HG02610 (cell line): ENCODE measurements at regions not wholly inside any gene's neighbourhood (a gene's known extent, or its start where the extent isn't known, plus 50 kb on each side); places are given as distances from the start of the nearest gene placed in this dataset.

Experiments used
- ATAC-seq: cut with Tn5 transposase; IDR thresholded peaks from one replicate; pipeline ENCODE4 v1.9.1; 2021; ENCODE audit warnings: mild to moderate bottlenecking, moderate library complexity; ENCODE audit not compliant: unreplicated experiment

DNA sequence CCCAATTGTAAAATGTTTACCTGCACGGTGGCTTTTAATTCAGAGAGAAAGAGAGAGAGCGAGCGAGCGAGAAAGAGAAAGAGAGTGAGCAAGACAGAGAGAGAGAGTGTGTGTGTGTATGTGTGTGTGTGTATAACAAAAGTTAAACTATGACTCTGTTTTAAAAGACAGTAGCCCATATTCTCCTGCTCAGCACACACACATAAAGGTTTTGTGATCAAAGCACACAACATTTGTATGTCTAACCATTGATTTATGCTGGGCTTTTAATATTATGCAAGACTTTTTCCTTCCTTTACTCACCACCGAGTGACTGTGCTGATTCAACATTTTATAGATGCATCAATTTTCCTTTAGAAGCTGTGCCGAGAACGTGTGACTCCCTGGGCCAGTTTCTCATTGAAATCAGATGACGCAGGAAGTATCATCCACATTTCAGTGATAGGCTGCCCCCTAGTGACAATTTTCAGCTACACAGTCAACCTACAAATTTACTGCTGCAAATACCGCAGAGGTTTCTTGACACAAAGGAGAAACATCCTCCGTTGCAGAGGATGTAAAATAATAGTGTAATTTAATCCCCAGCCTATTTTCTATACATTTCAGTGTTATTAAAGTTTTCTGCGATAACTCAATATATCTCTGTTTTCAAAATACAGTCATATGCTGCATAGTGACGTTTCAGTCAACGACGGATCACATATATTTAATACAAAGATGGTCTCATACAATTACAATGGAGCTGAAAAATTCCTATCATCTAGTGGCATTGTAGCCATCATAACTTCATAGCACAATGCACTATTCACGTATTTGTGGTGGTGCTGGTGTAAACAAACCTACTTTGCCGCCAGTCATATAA lies 165.9 kb upstream of the TANK start:
- peak; percentile 88 for ATAC-seq

DNA sequence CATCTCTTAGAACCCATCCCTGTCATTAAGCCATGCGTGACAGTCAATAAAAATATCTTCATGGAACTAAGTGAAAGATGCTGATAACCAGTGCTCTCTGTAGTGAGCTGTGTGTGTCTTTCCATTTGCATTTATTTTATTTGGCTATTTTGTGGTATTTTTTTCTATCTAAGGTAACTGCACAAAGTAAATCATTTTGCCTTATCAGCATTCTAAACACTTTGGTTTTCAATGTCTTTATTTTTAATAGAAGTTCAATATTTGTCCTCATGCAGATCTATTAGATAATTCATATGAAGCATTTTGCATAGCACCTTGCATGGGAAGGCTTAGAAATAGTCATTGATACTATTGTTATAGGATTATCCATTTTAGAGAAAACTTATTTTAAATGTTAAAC lies 163.6 kb upstream of the TANK start:
- ATAC-seq, result no peak

DNA sequence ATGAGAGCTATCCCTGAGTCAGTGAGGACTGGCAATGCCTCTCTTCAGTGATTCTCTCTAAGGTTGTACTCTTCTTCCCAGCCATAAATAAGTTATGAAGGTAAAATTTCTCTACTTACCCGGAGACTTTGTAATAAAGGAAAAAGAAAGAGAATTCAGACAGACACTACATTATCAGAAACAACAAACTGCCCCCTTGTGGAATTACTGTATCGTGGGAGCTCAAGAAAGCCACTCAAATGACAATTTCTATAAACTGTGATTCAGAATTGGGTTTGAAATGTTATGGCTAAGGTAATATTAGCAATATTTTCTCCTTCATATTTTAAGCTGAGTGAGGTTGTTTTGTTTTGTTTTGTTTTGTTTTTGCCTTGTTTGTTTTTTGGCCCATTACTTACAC lies 155.8 kb upstream of the TANK start:
- no peak for ATAC-seq

DNA sequence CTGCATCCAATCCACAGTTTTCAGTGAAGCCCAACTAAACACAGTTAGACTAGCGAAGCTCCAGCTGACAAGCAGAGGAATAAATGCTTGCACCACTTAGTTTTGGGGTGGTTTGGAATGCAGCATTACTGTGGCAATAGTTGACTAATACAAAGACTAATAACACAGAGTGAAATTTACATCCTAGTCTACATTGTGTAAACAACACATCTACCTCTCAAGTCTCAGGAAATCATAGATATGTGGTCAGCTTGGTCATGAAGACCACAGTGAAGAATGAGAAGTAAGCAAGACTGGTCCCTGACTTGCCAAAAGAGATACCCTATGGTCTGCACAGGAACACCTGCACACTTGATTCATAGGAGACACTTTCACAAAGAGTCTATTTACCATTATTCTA lies 155.1 kb upstream of the TANK start:
- ATAC-seq, result no peak

DNA sequence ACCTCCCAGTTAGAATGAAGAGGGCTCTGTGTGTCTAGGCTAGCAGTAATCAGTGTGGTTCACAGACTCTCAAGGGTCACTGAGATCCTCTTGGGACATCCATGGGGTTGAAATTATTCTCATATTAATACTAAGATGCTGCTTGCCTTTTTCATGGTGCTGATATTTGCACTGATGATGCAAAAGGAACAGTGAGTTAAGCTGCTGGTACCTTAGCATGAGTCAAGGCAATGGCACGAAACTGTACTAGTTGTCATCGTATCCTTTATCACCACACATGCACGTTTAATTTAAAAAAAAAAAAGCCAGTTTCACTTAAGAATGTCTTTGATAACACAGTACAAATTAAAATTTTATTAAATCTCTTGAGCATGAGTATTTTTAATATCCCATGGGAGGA lies 151.9 kb upstream of the TANK start:
- ATAC-seq, result no peak

DNA sequence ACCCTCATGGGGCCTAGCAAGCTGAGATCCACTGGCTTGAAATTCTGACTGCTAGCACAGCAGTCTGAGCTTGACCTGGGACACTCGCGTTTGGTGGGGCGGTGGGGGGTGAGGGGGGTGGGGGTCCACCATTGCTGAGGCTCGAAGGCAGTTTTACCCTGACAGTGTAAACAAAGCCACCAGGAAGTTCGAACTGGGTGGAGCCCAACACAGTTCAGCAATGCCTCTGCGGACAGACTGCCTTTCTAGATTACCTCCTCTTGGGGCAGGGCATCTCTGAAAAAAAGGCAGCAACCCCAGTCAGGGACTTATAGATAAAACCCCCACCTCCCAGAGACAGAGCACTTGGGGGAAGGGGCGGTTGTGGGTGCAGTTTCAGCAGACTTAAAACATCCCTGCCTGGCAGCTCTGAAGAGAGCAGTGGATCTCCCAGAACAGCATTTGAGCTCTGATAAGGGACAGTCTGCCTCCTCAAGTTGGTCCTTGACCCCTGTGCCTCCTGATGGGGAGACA lies 149.7 kb upstream of the TANK start:
- no peak for ATAC-seq

DNA sequence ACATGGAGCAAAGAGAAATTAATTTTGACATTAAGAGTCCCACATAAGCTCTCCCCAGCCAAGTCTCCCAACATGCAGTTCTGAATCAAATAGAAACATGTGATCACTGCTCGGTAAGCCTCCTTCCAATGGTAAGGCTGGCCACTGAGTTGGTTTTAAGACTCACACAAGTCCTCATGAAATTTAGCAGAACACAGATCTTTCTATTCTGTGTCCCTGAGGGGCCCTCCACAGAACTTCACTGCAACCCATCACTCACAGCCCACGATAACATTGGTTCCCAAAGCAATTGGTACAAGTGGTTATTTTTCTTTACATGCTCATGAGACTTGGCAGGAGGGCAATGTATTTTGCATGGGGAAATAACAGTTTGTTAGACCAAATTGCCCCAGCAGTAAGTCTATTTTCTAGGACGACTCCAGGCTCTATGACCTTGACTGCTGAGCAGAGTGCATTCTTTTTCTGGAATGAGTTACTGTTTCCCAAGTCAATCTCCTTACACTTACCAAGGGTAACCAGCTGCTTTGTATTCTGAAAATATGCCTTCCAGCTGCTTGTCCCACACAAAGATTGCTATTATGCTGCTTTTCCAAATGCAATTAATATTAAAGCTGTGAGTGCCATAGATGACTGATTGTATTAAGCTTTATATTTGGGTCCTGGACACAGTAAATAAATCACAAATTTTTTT lies 142.3 kb upstream of the TANK start:
- no peak for ATAC-seq

DNA sequence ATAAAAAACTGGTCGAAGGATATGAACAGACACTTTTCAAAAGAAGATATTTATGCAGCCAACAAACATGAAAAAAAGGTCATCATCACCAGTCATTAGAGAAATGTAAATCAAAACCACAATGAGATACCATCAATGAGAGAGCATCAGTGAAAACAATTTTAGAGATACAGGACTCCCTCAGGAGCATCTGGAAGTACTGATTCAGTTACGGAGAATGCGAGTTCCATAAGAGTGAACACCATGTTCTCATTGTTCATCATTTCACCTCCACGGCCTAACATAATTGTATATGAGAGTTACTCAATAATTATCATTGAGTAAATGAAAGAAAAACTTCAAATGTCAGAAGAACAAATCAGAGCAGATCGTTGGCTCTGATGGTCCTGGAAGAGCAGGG lies 140.9 kb upstream of the TANK start:
- no peak for ATAC-seq

DNA sequence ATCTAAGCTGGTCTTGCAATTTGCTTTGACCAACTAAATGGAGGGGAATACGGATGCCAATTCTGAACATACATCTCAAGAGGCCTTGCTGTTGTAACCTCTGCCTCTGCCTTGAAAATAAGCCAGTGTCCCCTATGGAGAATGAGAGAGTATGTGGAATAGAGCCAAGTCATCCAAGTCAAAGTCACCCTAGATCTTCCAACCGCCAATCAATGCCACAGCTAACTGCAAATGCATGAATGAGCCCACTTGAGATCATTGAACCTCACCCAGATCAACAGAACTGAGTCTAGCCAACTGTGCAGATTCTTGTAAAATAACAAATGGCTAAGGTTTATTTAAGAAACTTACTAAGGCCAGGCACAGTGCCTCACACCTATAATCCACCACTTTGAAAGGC lies 139.8 kb upstream of the TANK start:
- ATAC-seq, result no peak

DNA sequence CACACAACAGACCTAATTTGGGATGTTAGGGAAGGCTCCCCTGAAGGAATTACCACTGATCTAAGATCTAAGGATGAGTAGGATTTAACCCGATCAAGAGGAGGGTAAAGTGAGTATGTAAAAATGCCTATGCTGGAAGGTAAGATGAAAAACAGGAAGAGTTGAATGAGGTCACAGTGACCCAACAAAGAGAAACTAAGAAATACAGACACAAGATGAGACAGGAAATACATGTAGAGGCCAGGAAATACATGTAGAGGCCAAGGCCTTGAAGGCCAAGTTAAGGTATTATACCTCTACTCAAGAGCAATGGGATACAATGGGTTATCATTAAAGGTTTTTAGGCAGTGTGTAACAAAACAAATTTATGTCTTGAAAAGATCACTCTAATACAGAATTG lies 131.6 kb upstream of the TANK start:
- ATAC-seq, result no peak

DNA sequence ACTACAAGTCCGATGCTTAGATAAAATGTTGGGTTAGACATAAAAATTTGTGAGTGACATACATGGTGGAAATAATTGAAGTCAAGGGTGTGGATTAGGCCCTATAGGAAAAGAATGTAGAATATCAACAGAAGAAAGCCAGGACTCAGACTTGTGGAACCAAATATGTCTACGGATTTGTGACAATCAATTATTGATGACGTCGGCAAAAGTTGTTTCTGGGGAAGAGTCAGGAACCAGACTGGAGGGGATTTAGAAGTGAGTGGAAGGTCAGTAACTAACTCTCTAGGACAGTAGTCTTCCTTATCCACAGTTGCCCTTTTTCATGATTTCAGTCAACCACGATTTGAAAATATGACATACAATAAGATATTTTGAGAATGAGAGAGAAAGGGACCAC lies 130.9 kb upstream of the TANK start:
- ATAC-seq, result no peak

DNA sequence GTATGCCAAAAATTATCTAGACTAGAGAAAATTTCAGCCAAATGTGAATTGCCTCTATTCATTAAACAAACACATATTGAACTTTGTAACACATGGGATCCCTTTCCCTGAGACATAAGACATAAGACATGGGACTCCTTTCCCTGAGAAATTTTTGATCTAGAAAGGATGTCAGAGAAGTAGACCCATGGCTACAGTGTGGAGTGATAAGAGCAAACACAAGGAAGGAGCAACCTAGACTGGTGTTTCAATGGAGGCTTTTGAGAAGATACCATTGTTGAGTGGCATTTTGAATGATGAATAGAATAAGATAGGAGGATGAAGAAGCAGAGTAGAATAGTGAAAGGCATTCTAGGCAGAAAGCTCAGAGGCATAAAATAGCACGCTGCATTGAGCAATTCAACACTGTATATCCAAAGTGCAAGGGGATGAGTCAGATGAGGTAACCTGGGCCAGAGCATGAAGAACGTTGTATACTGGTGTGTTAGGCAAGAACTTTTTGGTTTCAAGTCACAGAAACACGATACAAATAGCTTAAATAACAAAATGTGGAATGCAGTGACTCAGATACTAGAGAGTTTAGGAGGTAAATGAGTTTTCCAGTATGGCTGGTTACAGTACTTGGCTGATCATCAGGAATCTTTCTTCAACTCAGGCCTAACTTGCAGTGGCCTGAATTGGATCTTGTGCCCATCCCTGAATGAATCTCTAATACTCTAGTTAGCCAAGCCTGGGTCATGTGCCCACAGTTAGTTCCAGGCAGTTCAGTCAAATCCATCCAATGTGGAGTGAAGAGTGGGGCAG lies 129.8 kb upstream of the TANK start:
- ATAC-seq, result no peak

DNA sequence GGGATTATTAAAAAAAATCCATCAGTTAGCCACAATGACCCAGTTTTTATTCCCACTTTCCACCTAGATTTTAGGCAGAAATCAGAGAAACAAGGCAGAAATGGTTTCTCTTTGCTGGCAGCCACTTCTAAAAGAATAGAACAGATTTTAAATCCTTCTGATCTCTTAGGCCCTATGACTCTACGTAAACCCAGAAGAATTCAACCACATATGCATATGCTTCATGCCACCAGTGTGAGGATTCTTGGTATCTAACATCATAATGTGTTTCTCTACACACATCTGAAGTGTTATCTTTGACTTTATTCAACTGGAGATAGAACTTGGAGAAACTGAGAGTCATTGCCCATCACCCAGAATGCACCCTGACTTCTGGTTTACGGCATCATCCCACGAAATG lies 128.7 kb upstream of the TANK start:
- no peak for ATAC-seq

DNA sequence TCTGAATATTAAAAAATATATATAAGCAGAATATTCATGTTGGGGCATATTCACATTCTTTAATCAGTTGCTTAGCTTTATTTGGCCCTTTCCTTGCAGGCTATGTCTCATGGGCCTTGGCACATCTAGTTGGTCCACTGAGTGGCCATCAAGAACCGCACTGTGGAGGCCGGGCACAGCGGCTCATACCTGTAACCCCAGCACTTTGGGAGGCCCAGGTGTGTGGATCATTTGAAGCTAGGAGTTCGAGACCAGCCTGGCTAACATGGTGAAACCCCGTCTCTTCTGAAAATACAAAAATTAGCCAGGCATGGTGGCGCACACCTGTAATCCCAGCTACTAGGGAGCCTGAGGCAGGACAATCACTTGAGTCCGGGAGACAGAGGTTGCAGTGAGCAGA lies 127.6 kb upstream of the TANK start:
- no peak for ATAC-seq

DNA sequence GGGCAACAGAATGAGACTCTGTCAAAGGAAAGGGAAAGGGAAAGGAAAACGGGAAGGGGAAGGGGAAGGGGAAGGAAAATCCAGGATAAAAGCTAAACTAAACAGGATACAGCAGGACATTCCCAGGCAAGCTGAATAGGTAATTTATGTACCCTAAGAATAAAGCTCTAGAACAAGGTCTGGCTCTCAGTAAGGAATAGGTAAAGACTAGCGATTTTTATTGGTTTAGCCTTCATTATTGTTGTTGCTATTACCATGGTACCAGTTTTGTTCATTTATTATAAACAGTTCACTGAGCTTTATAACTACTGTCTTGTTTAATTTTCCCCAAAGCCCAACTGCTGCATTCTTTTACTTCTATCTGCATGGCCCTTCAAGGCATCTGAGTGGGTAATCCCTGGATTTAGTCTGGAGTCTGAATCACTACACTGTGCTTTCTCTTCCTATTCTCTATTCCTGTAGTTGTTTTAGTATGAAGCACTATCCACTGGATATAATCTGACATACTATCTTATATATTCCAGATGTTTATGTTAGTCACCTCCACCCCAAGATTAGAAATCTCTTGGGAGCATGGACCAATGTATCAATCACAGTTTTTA lies 127.1 kb upstream of the TANK start:
- no peak for ATAC-seq

DNA sequence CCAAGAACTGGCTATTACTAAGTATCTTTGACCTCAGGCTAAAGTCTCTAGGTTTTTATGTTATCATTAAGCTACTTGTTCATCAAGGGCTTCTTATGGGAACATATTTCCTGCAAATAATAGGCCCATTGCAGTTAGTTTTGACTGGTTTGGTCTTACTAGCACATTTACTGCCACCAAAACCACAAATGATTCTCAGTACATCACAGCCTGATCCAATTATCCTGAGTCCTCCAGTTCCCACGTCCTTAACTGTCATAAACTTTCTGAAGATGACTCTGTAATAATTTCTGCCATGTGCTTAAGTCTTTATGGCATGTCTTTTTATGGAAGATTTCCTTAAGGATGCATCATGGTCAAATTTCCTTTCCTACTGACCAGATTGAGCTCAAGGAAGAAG lies 123.3 kb upstream of the TANK start:
- ATAC-seq, result no peak

DNA sequence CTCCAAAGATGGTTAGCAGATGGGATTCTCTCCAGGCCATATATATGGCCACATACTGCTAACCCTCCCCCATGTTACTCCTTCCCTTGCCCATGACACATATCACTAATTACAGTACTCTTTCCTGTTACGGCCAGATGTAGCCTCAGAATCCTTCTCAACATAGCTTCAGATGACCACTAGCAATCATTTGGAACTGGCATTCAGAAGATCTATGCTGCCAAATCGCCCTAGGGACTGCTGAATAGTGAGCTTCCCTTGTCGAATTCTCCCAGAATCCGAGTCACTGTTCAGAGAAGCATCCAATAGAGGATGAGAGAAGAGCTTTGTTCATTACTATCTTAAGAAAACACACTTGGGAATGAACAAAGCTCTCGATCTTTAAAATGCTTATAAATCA lies 121.2 kb upstream of the TANK start:
- no peak for ATAC-seq

DNA sequence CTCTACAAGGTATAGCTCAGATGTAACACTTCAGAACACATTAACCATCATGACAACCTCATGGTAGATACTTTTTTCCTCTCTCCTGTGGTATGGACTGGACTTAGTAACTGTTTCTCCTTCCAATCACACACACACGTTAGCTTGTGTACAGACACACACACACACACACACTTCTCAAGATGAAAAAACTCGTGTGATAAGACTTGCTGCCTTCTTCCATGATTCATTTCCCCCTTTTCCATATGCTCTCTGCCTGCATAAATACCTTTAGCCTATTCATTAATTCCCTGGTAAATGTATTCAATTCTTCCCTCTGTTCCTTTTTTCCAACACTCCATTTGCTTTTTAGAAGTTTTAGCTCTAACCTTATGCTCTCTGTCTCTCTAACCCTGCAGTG lies 118.9 kb upstream of the TANK start:
- no peak for ATAC-seq

DNA sequence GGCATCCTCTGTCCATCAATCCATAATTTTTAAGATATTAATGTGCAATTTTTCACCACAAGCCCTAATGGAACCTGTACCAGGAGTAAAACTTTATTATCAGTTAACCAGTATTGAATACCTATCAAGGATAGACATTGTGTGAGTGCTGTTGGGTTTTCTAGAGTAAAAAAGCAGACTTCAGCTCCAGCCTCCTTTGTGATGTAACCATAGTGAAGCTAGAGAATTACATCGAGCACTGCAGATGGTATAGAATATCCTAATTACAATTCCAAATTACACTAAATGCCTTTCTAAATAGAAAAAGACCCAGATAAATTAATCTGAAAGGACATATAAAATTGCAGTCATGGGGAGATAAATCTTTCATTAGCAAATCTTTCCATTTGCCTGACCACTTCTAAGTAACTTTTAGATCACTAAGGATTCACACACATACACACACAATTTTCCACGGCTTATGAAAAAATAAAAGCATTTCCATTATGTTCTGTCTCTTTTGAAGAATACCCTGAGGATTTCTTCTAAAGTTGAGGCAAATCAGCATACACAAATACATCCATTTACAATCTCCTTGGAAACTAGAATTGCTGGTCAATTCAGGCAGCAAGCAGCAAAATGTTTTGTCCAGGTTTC lies 117.1 kb upstream of the TANK start:
- no peak for ATAC-seq

DNA sequence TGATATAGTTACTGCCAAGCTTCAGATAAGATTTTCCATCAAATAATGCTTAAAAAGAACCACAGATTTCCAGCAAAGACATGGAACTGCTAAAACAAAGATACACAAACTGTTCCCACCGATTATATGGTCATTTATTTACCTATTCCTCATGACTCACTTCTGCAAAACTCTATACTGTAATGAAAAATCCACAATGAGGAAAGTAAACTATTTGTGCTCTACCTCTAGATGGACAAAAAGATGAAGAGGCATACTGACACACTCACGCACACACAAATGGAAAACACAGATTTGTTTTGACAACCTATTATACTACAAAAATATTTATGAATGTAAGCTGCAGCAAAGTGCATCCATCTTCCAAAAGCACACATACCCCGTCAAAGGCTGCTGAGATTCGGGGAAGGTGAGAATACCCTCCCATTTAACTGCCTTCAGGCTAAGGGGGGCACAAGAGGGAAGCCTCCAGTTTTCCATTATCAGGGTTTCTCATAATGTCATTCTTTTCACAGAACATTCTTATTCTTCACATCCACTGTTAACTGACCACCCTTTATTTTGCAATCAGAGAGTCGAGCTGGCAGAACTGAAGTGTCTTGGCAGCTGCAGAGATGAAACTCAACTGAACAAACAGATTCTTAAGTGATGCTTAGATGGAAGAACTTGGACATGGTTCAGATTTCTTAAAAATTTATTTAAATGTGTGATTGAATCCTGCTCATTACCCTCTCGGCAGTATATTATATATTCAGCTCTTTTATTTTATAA lies 115.9 kb upstream of the TANK start:
- no peak for ATAC-seq
